ENCODE measurements at regions not wholly inside any gene's neighbourhood (a gene's known extent, or its start where the extent isn't known, plus 50 kb on each side); places are given as distances from the start of the nearest gene placed in this dataset.

GRCh38 chr13:87607266-87607665 is 63.9 kb upstream of the SLITRK5 start:
- no peak for TF ChIP-seq EZH2phosphoT487 (IDR thresholded peaks at IDR 0.05; ENCODE audit: insufficient read depth, low read depth)
- TF ChIP-seq EZH2 (IDR thresholded peaks at IDR 0.05; ENCODE audit: insufficient read depth, poor library complexity, severe bottlenecking): no peak

All from GM23248 (cell line).